Uterus (tissue), 2 donors: ENCODE measurements at regions not wholly inside any gene's neighbourhood (a gene's known extent, or its start where the extent isn't known, plus 50 kb on each side); places are given as distances from the start of the nearest gene placed in this dataset.

Source experiments
- CTCF ChIP-seq, 4 experiments: fragments of 200-600 bp in 2 of 4; fragments of 450-650 bp in 2 of 4; sonication (generic) in 2 of 4; IDR thresholded peaks; one replicate each; pipeline ENCODE4 v1.5.1; 2016 to 2019; ENCODE audit warnings: antibody characterized with exemption in 4 of 4, mild to moderate bottlenecking in 2 of 4, moderate library complexity in 1 of 4
- POLR2A ChIP-seq, 2 donors: fragments of 450-650 bp; IDR thresholded peaks; one replicate each; pipeline ENCODE4 v1.6.1; 2016; ENCODE audit warnings: antibody characterized with exemption in 2 of 2, mild to moderate bottlenecking in 1 of 2, moderate library complexity in 1 of 2

- TF ChIP-seq CTCF (IDR thresholded peaks at IDR 0.05) (no peak), POLR2A (IDR thresholded peaks at IDR 0.05) (no peak)
These were observed 224.9 kb downstream of the FGF9 start for GRCh38 chr13:21895779-21896178.
